SHP77 (cell line): ENCODE measurements at regions not wholly inside any gene's neighbourhood (a gene's known extent, or its start where the extent isn't known, plus 50 kb on each side); places are given as distances from the start of the nearest gene placed in this dataset.
"Not testable (repeated sequence)": the region's sequence is repeated elsewhere in the genome, so short reads cannot be mapped to it uniquely, and the experiment has no call there.

Source experiments
- DNase-seq, 2 experiments: peaks; one replicate each; lab custom pipeline; 2025; lab: John Stamatoyannopoulos, UW

DNA sequence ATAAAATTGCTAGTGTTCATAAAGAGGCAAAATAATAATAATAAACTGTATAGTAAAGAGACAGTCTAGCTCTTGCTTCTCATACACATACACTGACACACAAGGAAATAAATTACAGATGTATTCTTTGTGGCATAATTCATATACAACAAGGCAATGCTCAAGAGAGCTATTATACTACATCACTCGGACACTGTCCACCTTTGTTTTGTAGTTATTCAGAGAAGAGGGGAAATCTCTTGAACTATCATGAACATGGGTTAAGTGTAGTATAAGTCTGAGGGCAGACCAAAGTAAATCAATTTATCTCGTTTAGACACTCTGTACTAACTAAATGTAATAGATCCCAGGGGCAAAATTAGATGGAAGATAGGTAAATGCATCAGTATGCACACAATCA, 72.7 kb upstream of the PHIP start:
- DNase-seq, result no peak

DNA sequence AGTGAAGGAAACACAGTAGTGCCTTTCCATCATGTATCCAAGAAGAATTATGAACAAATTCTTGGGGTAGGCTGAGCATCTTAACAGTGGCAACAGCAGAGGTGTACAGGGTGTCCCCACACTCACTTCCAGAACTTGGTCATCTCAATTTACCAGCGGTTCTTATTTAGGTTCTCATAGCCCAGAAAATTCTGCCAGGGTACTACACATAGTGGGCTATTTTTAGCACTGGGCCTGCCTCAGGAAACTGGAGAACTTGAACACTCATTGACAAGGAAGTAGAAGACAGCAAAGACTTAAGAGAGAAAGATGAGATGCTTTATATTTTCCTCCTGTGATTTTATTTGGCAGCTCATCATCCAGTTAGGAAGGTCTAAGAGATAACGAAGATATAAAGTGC, 71.8 kb upstream of the PHIP start:
- no peak for DNase-seq

DNA sequence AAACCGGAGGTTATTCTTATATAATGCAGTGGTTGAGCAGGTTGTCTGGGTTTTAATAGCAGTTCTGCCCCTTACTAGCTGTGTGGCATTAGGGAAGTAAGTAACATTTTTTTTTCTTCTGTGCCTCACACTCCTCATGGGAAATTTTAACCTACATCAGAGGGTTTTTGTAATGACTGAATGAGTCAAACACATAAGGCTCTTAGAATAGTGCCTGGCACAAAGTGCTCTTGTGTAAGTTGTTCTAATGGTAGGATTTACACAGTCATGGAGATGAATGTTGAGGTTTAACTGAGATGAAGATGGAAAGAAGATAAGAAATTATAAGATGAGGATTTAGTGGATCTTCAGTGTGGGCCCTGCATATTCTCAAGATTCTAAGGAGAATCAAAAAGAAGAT, 68.4 kb upstream of the PHIP start:
- DNase-seq, result no peak

DNA sequence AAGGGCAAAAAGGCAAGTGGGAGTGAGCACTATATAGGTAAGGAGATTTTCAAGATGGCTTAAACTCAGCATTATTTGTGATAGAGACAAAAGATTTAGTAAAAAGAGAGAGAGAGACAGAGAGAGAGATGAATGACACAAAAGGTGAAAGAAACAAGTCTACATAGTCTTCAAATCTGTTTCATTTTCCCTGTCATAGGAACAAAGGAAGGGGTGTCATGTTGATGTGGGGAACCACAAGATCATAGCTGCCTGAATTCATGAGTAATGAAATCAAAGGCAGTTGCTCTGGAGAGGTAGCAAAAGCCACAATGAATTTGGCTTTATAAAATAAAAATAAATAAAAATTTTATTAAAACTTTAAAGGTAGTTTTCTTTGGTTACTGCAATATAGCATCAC, 67.2 kb upstream of the PHIP start:
- DNase-seq, result no peak

DNA sequence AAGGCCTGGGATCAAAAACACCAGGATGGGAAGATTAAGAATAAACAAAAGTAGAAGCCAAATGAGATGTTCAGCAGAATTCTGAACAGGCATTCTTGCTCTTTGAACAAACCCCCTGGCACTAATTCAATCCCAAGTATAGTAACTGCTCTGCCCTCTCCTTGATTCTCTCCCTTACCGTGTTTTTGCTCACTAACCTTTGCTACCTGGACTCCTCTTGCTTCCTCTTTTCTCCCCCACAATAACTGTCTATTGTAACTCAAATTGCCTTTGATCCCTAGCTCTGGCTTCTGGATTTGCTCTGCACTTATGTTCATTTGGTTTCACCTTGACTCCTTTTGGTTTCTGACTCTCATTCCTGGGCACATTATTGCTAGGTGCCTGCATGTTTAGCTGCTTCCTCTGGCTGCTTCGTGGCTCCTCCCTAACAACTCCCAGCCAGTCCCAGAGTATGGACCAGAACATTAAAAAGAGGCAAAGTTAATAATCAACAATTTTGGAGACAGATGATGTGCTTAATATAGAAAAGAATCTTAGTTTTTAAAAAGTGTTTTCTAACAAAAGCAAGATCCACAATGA, 65.4 kb upstream of the PHIP start:
- DNase-seq, result no peak

DNA sequence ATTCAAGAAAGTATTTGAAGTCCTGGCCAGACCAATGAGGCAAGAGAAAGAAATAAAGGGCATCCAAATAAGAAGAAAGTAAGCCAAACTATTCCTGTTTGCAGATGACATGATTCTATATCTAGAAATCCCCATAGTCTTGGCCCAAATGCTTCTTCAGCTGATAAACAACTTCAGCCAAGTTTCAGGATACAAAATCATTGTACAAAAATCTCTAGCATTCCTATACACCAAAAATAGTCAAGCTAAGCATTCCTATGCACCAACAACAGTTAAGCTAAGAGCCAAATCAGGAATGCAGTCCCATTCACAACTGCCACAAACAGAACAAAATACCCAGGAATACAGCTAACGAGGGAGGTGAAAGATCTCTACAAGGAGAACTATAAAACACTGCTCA, 60.1 kb upstream of the PHIP start:
- DNase-seq, result no peak

DNA sequence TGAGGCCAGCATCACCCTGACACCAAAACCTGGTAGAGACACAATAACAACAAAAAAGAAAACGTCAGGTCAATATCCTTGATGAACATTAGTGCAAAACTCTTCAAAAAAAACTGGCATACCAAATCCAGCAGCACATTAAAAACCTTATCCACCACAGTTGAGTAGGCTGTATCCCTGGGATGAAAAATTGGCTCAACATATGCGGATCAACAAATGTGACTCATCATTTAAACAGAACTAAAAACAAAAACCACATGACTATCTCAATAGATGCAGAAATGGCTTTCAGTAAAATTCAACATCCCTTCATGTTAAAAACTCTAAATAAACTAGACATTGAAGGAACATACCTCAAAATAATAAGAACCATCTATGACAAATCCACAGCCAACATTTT, 59.6 kb upstream of the PHIP start:
- no peak for DNase-seq

DNA sequence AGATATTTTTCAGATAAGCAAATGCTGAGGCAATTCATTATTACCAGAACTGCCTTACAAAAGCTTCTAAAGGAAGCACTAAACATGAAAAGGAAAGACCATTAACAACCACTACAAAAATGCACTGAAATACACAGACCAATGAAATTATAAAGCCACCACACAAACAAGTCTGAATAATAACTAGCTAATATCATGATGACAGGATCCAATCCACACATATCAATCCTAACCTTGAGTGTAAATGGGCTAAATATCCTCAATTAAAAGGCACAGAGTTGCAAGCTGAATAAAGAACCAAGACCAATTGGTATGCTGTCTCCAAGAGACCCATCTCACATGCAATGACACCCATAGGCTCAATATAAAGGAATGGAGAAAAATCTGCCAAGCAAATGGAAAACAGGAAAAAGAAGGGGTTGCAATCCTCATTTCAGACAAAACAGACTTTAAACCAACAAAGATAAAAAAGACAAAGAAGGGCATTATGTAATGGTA, 58.0 kb upstream of the PHIP start:
- DNase-seq, result no peak

DNA sequence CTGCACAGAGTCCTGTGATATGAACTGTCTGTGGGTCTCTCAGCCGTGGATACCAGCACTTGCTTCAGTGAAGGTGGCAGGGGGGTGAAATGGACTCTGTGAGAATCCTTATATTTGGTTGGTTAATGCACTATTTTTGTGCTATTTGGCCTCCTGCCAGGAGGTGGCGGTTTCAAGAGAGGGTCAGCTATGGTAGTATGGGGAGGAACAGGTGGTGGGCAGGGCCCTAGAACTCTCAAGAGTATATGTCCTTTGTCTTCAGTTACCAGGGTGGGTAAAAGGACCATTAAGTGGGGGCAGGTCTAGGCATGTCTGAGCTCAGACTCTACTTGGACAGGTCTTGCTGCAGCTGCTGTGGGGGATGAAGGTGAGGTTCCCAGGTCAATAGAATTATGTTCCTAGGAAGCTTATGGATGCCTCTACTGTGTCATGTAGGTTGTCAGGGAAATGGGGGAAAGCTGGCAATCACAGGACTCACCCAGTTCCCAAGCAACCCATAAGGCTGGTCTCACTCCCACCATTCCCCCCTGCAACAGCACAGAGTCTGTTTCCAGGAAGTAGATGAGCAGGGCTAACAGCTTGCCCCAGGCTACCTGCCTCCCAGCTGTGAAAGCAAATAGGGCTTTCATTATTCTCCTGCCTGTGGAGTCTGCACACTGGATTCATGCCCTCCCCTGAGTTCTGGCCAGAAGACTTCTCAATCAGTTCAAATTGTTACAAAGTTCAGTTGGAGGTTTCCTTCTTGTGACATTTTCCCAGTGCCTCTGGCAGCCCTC, 56.8 kb upstream of the PHIP start:
- peak; percentile 48 to 65 for DNase-seq

DNA sequence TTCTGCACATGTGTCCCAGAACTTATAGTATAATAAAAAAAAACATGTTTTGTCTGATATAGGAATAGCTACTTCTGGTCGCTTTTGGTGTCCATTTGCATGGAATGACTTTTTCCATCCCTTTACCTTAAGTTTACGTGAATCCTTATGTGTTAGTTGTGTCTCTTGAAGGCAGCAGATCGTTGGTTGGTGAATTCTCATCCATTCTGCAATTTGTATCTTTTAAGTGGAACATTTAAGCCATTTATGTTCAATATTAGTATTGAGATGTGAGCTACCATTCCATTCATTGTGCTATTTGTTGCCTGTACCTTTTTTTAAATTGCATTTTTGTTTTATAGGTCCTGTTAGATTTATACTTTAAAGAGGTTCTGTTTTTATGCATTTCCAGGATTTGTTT, 55.1 kb upstream of the PHIP start:
- no peak for DNase-seq

DNA sequence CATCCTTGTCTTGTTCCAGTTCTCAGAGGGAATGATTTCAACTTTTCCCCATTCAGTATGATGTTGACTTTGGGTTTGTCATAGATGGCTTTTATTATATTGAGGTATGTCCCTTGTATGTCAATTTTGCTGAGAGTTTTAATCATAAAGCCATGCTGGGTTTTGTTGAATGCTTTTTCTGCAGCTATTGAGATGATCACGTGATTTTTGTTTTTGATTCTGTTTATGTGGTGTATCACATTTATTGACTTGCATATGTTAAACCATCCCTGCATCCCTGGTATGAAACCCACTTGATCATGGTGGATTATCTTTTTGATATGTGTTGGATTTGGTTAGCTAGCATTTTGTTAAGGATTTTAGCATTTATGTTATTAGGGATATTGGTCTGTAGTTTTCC, 53.2 kb upstream of the PHIP start:
- not testable (repeated sequence) for DNase-seq
